ENCODE measurements at regions not wholly inside any gene's neighbourhood (a gene's known extent, or its start where the extent isn't known, plus 50 kb on each side); places are given as distances from the start of the nearest gene placed in this dataset.

- POLR2A ChIA-PET, result no interaction called here
- H3K4me1 Mint-ChIP-seq, result no peaks in the 10 kb centered on the region
- DNase-seq (no peak), ATAC-seq (ENCODE audit: low read depth) (no peak)
- no peaks in the 10 kb centered on the region for H3K9me3 Mint-ChIP-seq
- H3K4me3 Mint-ChIP-seq, result no peak overlapping the region
- CTCF ChIA-PET, result no interaction called here
- peaks cover 11% of the 10 kb centered on the region for H3K27me3 Mint-ChIP-seq
- no peak for TF ChIP-seq CTCF (IDR thresholded peaks at IDR 0.05)
- intact Hi-C loops (cut with micrococcal nuclease), result no loop called here
- no peak overlapping the region for H3K27ac Mint-ChIP-seq
- no peaks in the 10 kb centered on the region for H3K36me3 Mint-ChIP-seq (ENCODE audit: low read depth)
Observed at GRCh38 chr2:217279556-217279955, 419.7 kb upstream of the TNP1 start.

GRCh38 chr2:217279140-217279539 lies 419.3 kb upstream of the TNP1 start:
- DNase-seq, result no peak
- Mint-ChIP-seq H3K4me1 (no peaks in the 10 kb centered on the region), H3K4me3 (no peak overlapping the region), H3K27me3 (peaks cover 11% of the 10 kb centered on the region), H3K27ac (no peak overlapping the region), H3K36me3 (ENCODE audit: low read depth) (no peaks in the 10 kb centered on the region), H3K9me3 (no peaks in the 10 kb centered on the region)
- ATAC-seq (ENCODE audit: low read depth), result no peak
- intact Hi-C loops (cut with micrococcal nuclease), result no loop called here
- TF ChIP-seq CTCF (IDR thresholded peaks at IDR 0.05), result no peak
- POLR2A ChIA-PET, result no interaction called here
- CTCF ChIA-PET, result no interaction called here

- ATAC-seq (ENCODE audit: low read depth) (no peak), DNase-seq (no peak)
- H3K4me3 Mint-ChIP-seq, result no peak overlapping the region
- TF ChIP-seq CTCF (IDR thresholded peaks at IDR 0.05), result no peak
- no peaks in the 10 kb centered on the region for H3K4me1 Mint-ChIP-seq
- ChIA-PET CTCF (no interaction called here), POLR2A (no interaction called here)
- peaks cover 16% of the 10 kb centered on the region for H3K27me3 Mint-ChIP-seq
- H3K36me3 Mint-ChIP-seq (ENCODE audit: low read depth), result no peaks in the 10 kb centered on the region
- H3K27ac Mint-ChIP-seq, result no peak overlapping the region
- no peaks in the 10 kb centered on the region for H3K9me3 Mint-ChIP-seq
- intact Hi-C loops (cut with micrococcal nuclease), result no loop called here
Observed at GRCh38 chr2:217277646-217278398, 418.0 kb upstream of the TNP1 start.

GRCh38 chr2:217276433-217276832 lies 416.6 kb upstream of the TNP1 start:
- TF ChIP-seq CTCF (IDR thresholded peaks at IDR 0.05), result no peak
- CTCF ChIA-PET, result no interaction called here
- no peak for ATAC-seq (ENCODE audit: low read depth)
- POLR2A ChIA-PET, result no interaction called here
- DNase-seq, result no peak
- Mint-ChIP-seq H3K4me1 (no peaks in the 10 kb centered on the region), H3K4me3 (no peak overlapping the region), H3K9me3 (no peaks in the 10 kb centered on the region), H3K27me3 (peaks cover 19% of the 10 kb centered on the region), H3K36me3 (ENCODE audit: low read depth) (no peaks in the 10 kb centered on the region), H3K27ac (no peak overlapping the region)
- intact Hi-C loops (cut with micrococcal nuclease), result no loop called here

GRCh38 chr2:217275091-217275490 lies 415.2 kb upstream of the TNP1 start:
- DNase-seq (no peak), ATAC-seq (ENCODE audit: low read depth) (no peak)
- TF ChIP-seq CTCF (IDR thresholded peaks at IDR 0.05), result no peak
- Mint-ChIP-seq H3K9me3 (no peaks in the 10 kb centered on the region), H3K27ac (no peak overlapping the region), H3K27me3 (peaks cover 23% of the 10 kb centered on the region), H3K4me3 (no peak overlapping the region), H3K36me3 (ENCODE audit: low read depth) (no peaks in the 10 kb centered on the region), H3K4me1 (no peaks in the 10 kb centered on the region)
- ChIA-PET CTCF (no interaction called here), POLR2A (no interaction called here)
- intact Hi-C loops (cut with micrococcal nuclease), result no loop called here

Data from activated B cell treated with CpG ODN at 0.5 μM for 24 hours (primary cell).